MCF 10A (cell line): ENCODE measurements at regions not wholly inside any gene's neighbourhood (a gene's known extent, or its start where the extent isn't known, plus 50 kb on each side); places are given as distances from the start of the nearest gene placed in this dataset.

Source experiments
- BruUV-seq: library from RNA; stranded (reverse); fragments of 400-500 nt; replicated peaks from 2 replicates; lab custom pipeline; 2021; lab: Mats Ljungman, UMichigan
- CTCF ChIA-PET: fragments of 300-600 bp; sonication (Branson Sonifier 250); formaldehyde crosslinking; extraction: SDS; loops from one replicate; lab custom pipeline; 2021; ENCODE audit warnings: antibody characterized with exemption, inconsistent platforms; lab: Yijun Ruan, JAX
- POLR2A ChIA-PET: fragments of 300-600, 350-650 bp; sonication (Branson Sonifier 250); formaldehyde crosslinking; extraction: SDS; loops from one replicate; lab custom pipeline; 2020; ENCODE audit warnings: antibody characterized with exemption, inconsistent platforms; lab: Yijun Ruan, JAX
- DNase-seq: peaks from one replicate; pipeline ENCODE4 v3.0.0-alpha.2; 2018; ENCODE audit not compliant: unreplicated experiment
- H3K27ac Mint-ChIP-seq: one replicate; pipeline ENCODE4 v1.8.0; 2022; ENCODE audit warnings: mild to moderate bottlenecking, low read depth, mixed read lengths; ENCODE audit not compliant: unreplicated experiment
- H3K27me3 Mint-ChIP-seq: one replicate; pipeline ENCODE4 v1.8.0; 2022; ENCODE audit warnings: mixed read lengths; ENCODE audit not compliant: insufficient read depth, unreplicated experiment
- H3K36me3 Mint-ChIP-seq: one replicate; pipeline ENCODE4 v1.8.0; 2022; ENCODE audit warnings: mild to moderate bottlenecking, moderate library complexity, mixed read lengths; ENCODE audit not compliant: insufficient read depth, unreplicated experiment
- H3K4me1 Mint-ChIP-seq: one replicate; pipeline ENCODE4 v1.8.0; 2022; ENCODE audit warnings: mixed read lengths; ENCODE audit not compliant: insufficient read depth, unreplicated experiment
- H3K4me3 Mint-ChIP-seq: one replicate; pipeline ENCODE4 v1.8.0; 2022; ENCODE audit warnings: mild to moderate bottlenecking, moderate library complexity, mixed read lengths; ENCODE audit not compliant: unreplicated experiment
- H3K9me3 Mint-ChIP-seq: one replicate; pipeline ENCODE4 v1.8.0; 2022; ENCODE audit warnings: mixed read lengths; ENCODE audit not compliant: unreplicated experiment
- intact Hi-C: fragments of 100-400 bp; cut with micrococcal nuclease; formaldehyde crosslinking; loops from 2 replicates; pipeline ENCODE4 v1.14.1; 2022
- TF ChIP-seq, protein P1 (sequence below): fragments of 200-600 bp; IDR thresholded peaks from one replicate; pipeline ENCODE4 v1.8.0; 2022; ENCODE audit warnings: antibody characterized with exemption, mild to moderate bottlenecking; ENCODE audit not compliant: unreplicated experiment

DNA sequence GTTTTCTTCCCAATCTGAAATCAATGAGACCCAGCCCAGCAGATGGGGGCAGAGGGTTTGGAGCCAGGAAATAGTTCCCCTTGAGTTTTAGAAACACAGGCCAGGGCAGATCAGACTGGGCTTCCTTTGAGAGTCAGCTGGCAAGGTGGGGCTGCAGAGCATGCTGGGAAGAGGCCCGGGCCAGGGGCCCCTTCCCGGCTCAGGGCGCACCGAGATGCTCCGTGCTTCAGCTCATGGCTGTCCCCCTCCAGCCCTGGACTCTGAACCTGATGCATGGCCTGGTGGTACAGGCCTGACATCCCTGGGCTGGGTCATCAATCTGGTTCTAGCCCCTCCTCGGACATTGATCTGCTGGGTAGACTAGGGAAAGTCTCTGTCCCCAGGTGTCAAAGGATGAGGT lies 65.1 kb upstream of the RUNX3 start:
- ChIA-PET CTCF (interaction anchor here (0.7 kb wide), 1 partner anchor 74 kb away, joined by 3 read pairs; no protein-coding TSS in a partner anchor), POLR2A (no interaction called here)
- BruUV-seq = no TSS peak
- TF ChIP-seq, protein P1, sequence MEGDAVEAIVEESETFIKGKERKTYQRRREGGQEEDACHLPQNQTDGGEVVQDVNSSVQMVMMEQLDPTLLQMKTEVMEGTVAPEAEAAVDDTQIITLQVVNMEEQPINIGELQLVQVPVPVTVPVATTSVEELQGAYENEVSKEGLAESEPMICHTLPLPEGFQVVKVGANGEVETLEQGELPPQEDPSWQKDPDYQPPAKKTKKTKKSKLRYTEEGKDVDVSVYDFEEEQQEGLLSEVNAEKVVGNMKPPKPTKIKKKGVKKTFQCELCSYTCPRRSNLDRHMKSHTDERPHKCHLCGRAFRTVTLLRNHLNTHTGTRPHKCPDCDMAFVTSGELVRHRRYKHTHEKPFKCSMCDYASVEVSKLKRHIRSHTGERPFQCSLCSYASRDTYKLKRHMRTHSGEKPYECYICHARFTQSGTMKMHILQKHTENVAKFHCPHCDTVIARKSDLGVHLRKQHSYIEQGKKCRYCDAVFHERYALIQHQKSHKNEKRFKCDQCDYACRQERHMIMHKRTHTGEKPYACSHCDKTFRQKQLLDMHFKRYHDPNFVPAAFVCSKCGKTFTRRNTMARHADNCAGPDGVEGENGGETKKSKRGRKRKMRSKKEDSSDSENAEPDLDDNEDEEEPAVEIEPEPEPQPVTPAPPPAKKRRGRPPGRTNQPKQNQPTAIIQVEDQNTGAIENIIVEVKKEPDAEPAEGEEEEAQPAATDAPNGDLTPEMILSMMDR = no peak
- H3K27me3 Mint-ChIP-seq = peaks cover 30% of the 10 kb centered on the region
- H3K9me3 Mint-ChIP-seq = no peaks in the 10 kb centered on the region
- DNase-seq = no peak
- intact Hi-C loops = no loop called here
- no peak overlapping the region for H3K27ac Mint-ChIP-seq
- H3K4me3 Mint-ChIP-seq = no peak overlapping the region
- H3K4me1 Mint-ChIP-seq = no peaks in the 10 kb centered on the region
- peaks cover 6% of the 10 kb centered on the region for H3K36me3 Mint-ChIP-seq

DNA sequence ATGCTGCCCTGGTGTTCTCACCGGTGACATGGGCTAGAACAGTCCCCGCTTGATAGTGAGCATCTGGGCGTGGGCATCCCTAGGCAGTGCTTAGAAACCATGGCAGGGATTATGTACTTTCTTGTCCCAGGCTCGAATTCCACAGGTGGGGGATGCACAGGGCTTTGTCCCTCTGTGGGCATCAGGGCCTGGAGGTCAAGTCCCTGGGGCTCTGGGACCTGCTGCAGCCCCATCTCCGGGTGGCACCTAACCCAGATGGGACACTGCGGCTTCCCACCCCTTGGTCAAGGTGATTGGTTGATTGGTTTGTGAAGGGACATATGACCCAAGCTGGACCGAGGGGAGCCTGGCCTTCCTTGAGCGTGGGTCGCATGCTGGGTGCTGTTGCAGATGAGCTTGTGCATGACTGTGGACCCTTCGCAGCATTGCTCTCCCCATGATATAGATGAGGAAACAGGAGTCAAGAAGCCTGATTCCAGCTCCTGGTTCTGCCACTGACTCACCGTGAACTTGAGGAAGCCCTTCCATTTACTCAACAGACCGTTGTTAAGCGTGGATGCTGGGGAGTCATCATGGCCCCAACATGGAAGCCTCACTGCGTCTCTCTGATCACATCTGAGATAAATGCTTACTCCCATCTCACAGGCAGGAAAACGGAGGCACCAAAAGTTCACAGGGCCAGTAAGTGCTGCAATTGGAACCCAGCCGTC lies 64.0 kb upstream of the RUNX3 start:
- H3K9me3 Mint-ChIP-seq = no peaks in the 10 kb centered on the region
- H3K36me3 Mint-ChIP-seq = peaks cover 6% of the 10 kb centered on the region
- H3K27me3 Mint-ChIP-seq = peaks cover 41% of the 10 kb centered on the region
- no peak overlapping the region for H3K27ac Mint-ChIP-seq
- no TSS peak for BruUV-seq
- TF ChIP-seq, protein P1 = no peak
- DNase-seq = no peak
- H3K4me1 Mint-ChIP-seq = no peaks in the 10 kb centered on the region
- no peak overlapping the region for H3K4me3 Mint-ChIP-seq
- CTCF ChIA-PET = interaction anchor here (0.6 kb wide), 1 partner anchor 898 kb away, joined by 4 read pairs; no protein-coding TSS in a partner anchor
- intact Hi-C loops = no loop called here
- POLR2A ChIA-PET = no interaction called here

DNA sequence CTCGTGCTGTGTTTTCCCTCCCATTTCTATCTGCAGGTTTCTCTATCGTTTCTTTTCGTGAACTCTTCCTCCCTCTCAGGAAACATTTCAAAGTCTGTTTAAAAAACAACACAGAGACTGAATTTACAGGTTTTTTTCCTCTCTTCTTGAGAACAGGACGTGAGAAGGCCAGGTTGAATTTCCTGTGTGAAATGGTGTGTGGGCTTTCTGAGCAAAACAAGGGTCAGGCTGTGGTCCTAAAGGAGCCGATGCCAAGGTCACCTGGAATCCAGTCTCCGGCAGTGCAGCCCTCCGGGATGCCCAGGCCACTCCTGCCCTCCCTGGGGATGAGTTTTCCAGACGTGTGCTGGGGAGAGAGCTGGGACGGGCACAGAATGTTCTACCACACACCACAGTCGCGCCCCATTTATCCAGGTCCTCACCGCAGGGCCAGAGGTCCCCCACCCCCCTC lies 62.7 kb upstream of the RUNX3 start:
- no TSS peak for BruUV-seq
- peaks cover 6% of the 10 kb centered on the region for H3K36me3 Mint-ChIP-seq
- H3K27ac Mint-ChIP-seq = no peak overlapping the region
- H3K4me1 Mint-ChIP-seq = no peaks in the 10 kb centered on the region
- H3K9me3 Mint-ChIP-seq = no peaks in the 10 kb centered on the region
- TF ChIP-seq, protein P1 = no peak
- DNase-seq = no peak
- intact Hi-C loops = no loop called here
- H3K27me3 Mint-ChIP-seq = peaks cover 53% of the 10 kb centered on the region
- POLR2A ChIA-PET = interaction anchor here (0.7 kb wide), 1 partner anchor 41 kb away, joined by 3 read pairs; no protein-coding TSS in a partner anchor
- no peak overlapping the region for H3K4me3 Mint-ChIP-seq
- CTCF ChIA-PET = no interaction called here

DNA sequence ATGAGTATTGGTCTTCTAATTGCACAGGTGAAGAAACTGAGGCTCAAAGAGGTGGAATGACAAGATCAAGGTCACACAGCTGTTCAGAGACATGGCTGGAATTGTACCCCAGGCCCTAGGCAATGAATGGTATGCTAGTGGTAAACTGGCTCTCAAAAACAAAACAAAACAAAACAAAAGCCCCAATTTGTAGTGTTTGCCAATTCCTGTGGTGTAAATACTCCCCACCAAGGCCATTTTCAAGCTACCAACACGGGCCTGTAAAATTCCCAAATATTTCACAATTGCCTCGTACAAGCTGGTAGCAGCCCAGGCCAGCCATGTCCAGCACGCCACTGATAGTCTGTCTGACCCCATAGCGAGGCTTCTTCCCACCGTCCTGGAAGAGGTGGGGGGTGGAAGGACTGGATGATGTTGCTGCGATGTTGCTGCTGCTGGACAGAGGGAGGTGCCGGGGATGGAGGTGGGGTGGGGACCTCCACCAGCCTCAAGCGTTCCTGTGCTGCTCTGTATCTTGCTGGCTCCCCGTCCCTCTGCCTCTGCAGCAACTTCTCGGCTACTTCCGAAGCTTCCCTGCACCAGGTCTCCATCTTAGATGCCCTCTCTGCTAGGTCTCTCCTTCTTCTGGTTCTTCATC lies 62.2 kb upstream of the RUNX3 start:
- intact Hi-C loops = no loop called here
- H3K4me3 Mint-ChIP-seq = no peak overlapping the region
- no peak overlapping the region for H3K27ac Mint-ChIP-seq
- no peaks in the 10 kb centered on the region for H3K4me1 Mint-ChIP-seq
- TF ChIP-seq, protein P1 = no peak
- H3K27me3 Mint-ChIP-seq = peaks cover 53% of the 10 kb centered on the region
- ChIA-PET POLR2A (interaction anchor here (0.7 kb wide), 2 partner anchors 40 to 756 kb away, joined by 3 to 4 read pairs; no protein-coding TSS in a partner anchor), CTCF (no interaction called here)
- DNase-seq = no peak
- H3K36me3 Mint-ChIP-seq = peaks cover 4% of the 10 kb centered on the region
- BruUV-seq = no TSS peak
- no peaks in the 10 kb centered on the region for H3K9me3 Mint-ChIP-seq
